Activated CD8-positive, alpha-beta memory T cell treated with anti-CD3 and anti-CD28 coated beads, Interleukin-2, amount 50 U/mL, for 4 hours (primary cell): ENCODE measurements at regions not wholly inside any gene's neighbourhood (a gene's known extent, or its start where the extent isn't known, plus 50 kb on each side); places are given as distances from the start of the nearest gene placed in this dataset.
"Not testable (repeated sequence)": the region's sequence is repeated elsewhere in the genome, so short reads cannot be mapped to it uniquely, and the experiment has no call there.

Experiments used
- DNase-seq: peaks from one replicate; pipeline ENCODE4 v3.0.0-alpha.2; 2020

- no peak for DNase-seq
Measured at GRCh38 chr20:53833333-53834061, 236.9 kb downstream of the BCAS1 start.

- no peak for DNase-seq
Measured at GRCh38 chr20:53832499-53832898, 237.9 kb downstream of the BCAS1 start.

- DNase-seq = no peak
Measured at GRCh38 chr20:53831812-53832211, 238.2 kb upstream of the ZNF217 start.

GRCh38 chr20:53831228-53831627, 237.6 kb upstream of the ZNF217 start:
- DNase-seq = no peak

- DNase-seq = no peak
Measured at GRCh38 chr20:53829724-53830521, 236.3 kb upstream of the ZNF217 start.

GRCh38 chr20:53829255-53829723, 235.7 kb upstream of the ZNF217 start:
- DNase-seq = no peak

- DNase-seq = no peak
Measured at GRCh38 chr20:53828682-53829254, 235.1 kb upstream of the ZNF217 start.

- DNase-seq = no peak
Measured at GRCh38 chr20:53828088-53828681, 234.5 kb upstream of the ZNF217 start.

GRCh38 chr20:53827292-53828087, 233.9 kb upstream of the ZNF217 start:
- DNase-seq = no peak

- DNase-seq = no peak
Measured at GRCh38 chr20:53826597-53827291, 233.1 kb upstream of the ZNF217 start.

GRCh38 chr20:53826090-53826489, 232.5 kb upstream of the ZNF217 start:
- DNase-seq = no peak

GRCh38 chr20:53825282-53825681, 231.6 kb upstream of the ZNF217 start:
- DNase-seq = no peak

GRCh38 chr20:53824779-53825178, 231.1 kb upstream of the ZNF217 start:
- DNase-seq = no peak

- DNase-seq = no peak
Measured at GRCh38 chr20:53823121-53823764, 229.6 kb upstream of the ZNF217 start.

GRCh38 chr20:53822534-53822933, 228.9 kb upstream of the ZNF217 start:
- DNase-seq = no peak

GRCh38 chr20:53819973-53820451, 226.4 kb upstream of the ZNF217 start:
- no peak for DNase-seq

- DNase-seq = no peak
Measured at GRCh38 chr20:53818457-53819177, 225.0 kb upstream of the ZNF217 start.

GRCh38 chr20:53817513-53817912, 223.9 kb upstream of the ZNF217 start:
- not testable (repeated sequence) for DNase-seq

GRCh38 chr20:53816872-53817398, 223.3 kb upstream of the ZNF217 start:
- no peak for DNase-seq

GRCh38 chr20:53815509-53815908, 221.9 kb upstream of the ZNF217 start:
- DNase-seq = no peak
